Dermis blood vessel endothelial cell (primary cell): ENCODE measurements at regions not wholly inside any gene's neighbourhood (a gene's known extent, or its start where the extent isn't known, plus 50 kb on each side); places are given as distances from the start of the nearest gene placed in this dataset.
"Not testable (repeated sequence)": the region's sequence is repeated elsewhere in the genome, so short reads cannot be mapped to it uniquely, and the experiment has no call there.

Experiments
- DNase-seq: peaks from one replicate; pipeline ENCODE4 v3.0.0; 2010

GRCh38 chr7:19369806-19370205, 224.6 kb upstream of the FERD3L start:
- DNase-seq, result no peak

- no peak for DNase-seq
Observed at GRCh38 chr7:19369182-19369581, 224.0 kb upstream of the FERD3L start.

GRCh38 chr7:19368491-19368925, 223.3 kb upstream of the FERD3L start:
- DNase-seq, result no peak

GRCh38 chr7:19364950-19365349, 219.7 kb upstream of the FERD3L start:
- DNase-seq, result no peak

- no peak for DNase-seq
Observed at GRCh38 chr7:19362099-19362498, 216.9 kb upstream of the FERD3L start.

- no peak for DNase-seq
Observed at GRCh38 chr7:19353180-19353579, 208.0 kb upstream of the FERD3L start.

GRCh38 chr7:19352305-19352695, 207.1 kb upstream of the FERD3L start:
- no peak for DNase-seq

- DNase-seq, result no peak
Observed at GRCh38 chr7:19351341-19352304, 206.4 kb upstream of the FERD3L start.

GRCh38 chr7:19339512-19339911, 194.3 kb upstream of the FERD3L start:
- DNase-seq, result no peak

- not testable (repeated sequence) for DNase-seq
Observed at GRCh38 chr7:19338512-19338911, 193.3 kb upstream of the FERD3L start.

- DNase-seq, result no peak
Observed at GRCh38 chr7:19336836-19337383, 191.7 kb upstream of the FERD3L start.

- no peak for DNase-seq
Observed at GRCh38 chr7:19333706-19334105, 188.5 kb upstream of the FERD3L start.

GRCh38 chr7:19327018-19327417, 181.8 kb upstream of the FERD3L start:
- DNase-seq, result peak; percentile 2

GRCh38 chr7:19322002-19322401, 176.8 kb upstream of the FERD3L start:
- DNase-seq, result no peak

GRCh38 chr7:19318287-19318686, 173.1 kb upstream of the FERD3L start:
- no peak for DNase-seq

GRCh38 chr7:19317461-19317860, 172.2 kb upstream of the FERD3L start:
- DNase-seq, result no peak

- no peak for DNase-seq
Observed at GRCh38 chr7:19312416-19312815, 167.2 kb upstream of the FERD3L start.

GRCh38 chr7:19307554-19307953, 162.3 kb upstream of the FERD3L start:
- DNase-seq, result no peak

- DNase-seq, result no peak
Observed at GRCh38 chr7:19305698-19306097, 160.5 kb upstream of the FERD3L start.

GRCh38 chr7:19304086-19304485, 158.9 kb upstream of the FERD3L start:
- DNase-seq, result no peak

GRCh38 chr7:19302731-19303130, 157.5 kb upstream of the FERD3L start:
- no peak for DNase-seq

- DNase-seq, result no peak
Observed at GRCh38 chr7:19296617-19297016, 151.4 kb upstream of the FERD3L start.

- no peak for DNase-seq
Observed at GRCh38 chr7:19295376-19295775, 150.2 kb upstream of the FERD3L start.

GRCh38 chr7:19294619-19295018, 149.4 kb upstream of the FERD3L start:
- DNase-seq, result no peak
